Thyroid gland (tissue), 4 donors: ENCODE measurements at regions not wholly inside any gene's neighbourhood (a gene's known extent, or its start where the extent isn't known, plus 50 kb on each side); places are given as distances from the start of the nearest gene placed in this dataset.

Experiments used
- CTCF ChIP-seq, 6 experiments: fragments of 200-600 bp in 3 of 6; fragments of 450-650 bp in 3 of 6; sonication (generic) in 3 of 6; IDR thresholded peaks; one replicate each; pipeline ENCODE4 v1.5.1; 2016 to 2019; ENCODE audit warnings: antibody characterized with exemption in 6 of 6, mild to moderate bottlenecking in 2 of 6, inconsistent platforms in 1 of 6, moderate library complexity in 1 of 6
- POLR2A ChIP-seq, 2 donors: fragments of 450-650 bp; IDR thresholded peaks; one replicate each; pipeline ENCODE4 v1.6.1; 2017; ENCODE audit warnings: antibody characterized with exemption in 2 of 2, mild to moderate bottlenecking in 2 of 2, moderate library complexity in 1 of 2

- TF ChIP-seq CTCF (IDR thresholded peaks at IDR 0.05) (no peak), POLR2A (IDR thresholded peaks at IDR 0.05) (no peak)
Observed at GRCh38 chr2:241958818-241959545, 89.5 kb downstream of the RTP5 start.
